ENCODE measurements at regions not wholly inside any gene's neighbourhood (a gene's known extent, or its start where the extent isn't known, plus 50 kb on each side); places are given as distances from the start of the nearest gene placed in this dataset.
"Not testable (repeated sequence)": the region's sequence is repeated elsewhere in the genome, so short reads cannot be mapped to it uniquely, and the experiment has no call there.

GRCh38 chr6:48377115-48377514 is 266.1 kb upstream of the PTCHD4 start:
- H3K4me3 ChIP-seq (ENCODE audit: low read depth, low read length) = no peak overlapping the region
- no peak for DNase-seq (ENCODE audit: low read depth)
- no peak for TF ChIP-seq MYC (IDR thresholded peaks at IDR 0.05; ENCODE audit: low read depth, low read length)
- TF ChIP-seq MAX (IDR thresholded peaks at IDR 0.05; ENCODE audit: low read depth, low read length) = no peak
- no peak for TF ChIP-seq POLR2A (IDR thresholded peaks at IDR 0.05; ENCODE audit: extremely low read depth, insufficient read length)
- no peak for TF ChIP-seq CTCF (IDR thresholded peaks at IDR 0.05; ENCODE audit: low read depth, low read length)

GRCh38 chr6:48371226-48371625 is 260.2 kb upstream of the PTCHD4 start:
- not testable (repeated sequence) for DNase-seq (ENCODE audit: low read depth); H3K4me3 ChIP-seq (ENCODE audit: low read depth, low read length)

GRCh38 chr6:48369100-48369499 is 258.1 kb upstream of the PTCHD4 start:
- DNase-seq (ENCODE audit: low read depth) = no peak
- H3K4me3 ChIP-seq (ENCODE audit: low read depth, low read length) = no peak overlapping the region
- TF ChIP-seq CTCF (IDR thresholded peaks at IDR 0.05; ENCODE audit: low read depth, low read length) (no peak), POLR2A (IDR thresholded peaks at IDR 0.05; ENCODE audit: extremely low read depth, insufficient read length) (no peak), MYC (IDR thresholded peaks at IDR 0.05; ENCODE audit: low read depth, low read length) (no peak), MAX (IDR thresholded peaks at IDR 0.05; ENCODE audit: low read depth, low read length) (no peak)

GRCh38 chr6:48325701-48326100 is 214.7 kb upstream of the PTCHD4 start:
- TF ChIP-seq MYC (IDR thresholded peaks at IDR 0.05; ENCODE audit: low read depth, low read length) (no peak), CTCF (IDR thresholded peaks at IDR 0.05; ENCODE audit: low read depth, low read length) (no peak), POLR2A (IDR thresholded peaks at IDR 0.05; ENCODE audit: extremely low read depth, insufficient read length) (no peak), MAX (IDR thresholded peaks at IDR 0.05; ENCODE audit: low read depth, low read length) (no peak)
- H3K4me3 ChIP-seq (ENCODE audit: low read depth, low read length) = no peak overlapping the region
- DNase-seq (ENCODE audit: low read depth) = no peak

GRCh38 chr6:48318670-48319069 is 207.7 kb upstream of the PTCHD4 start:
- no peak overlapping the region for H3K4me3 ChIP-seq (ENCODE audit: low read depth, low read length)
- DNase-seq (ENCODE audit: low read depth) = no peak
- no peak for TF ChIP-seq POLR2A (IDR thresholded peaks at IDR 0.05; ENCODE audit: extremely low read depth, insufficient read length)

- DNase-seq (ENCODE audit: low read depth) = no peak
- TF ChIP-seq MYC (IDR thresholded peaks at IDR 0.05; ENCODE audit: low read depth, low read length) (no peak), CTCF (IDR thresholded peaks at IDR 0.05; ENCODE audit: low read depth, low read length) (no peak), MAX (IDR thresholded peaks at IDR 0.05; ENCODE audit: low read depth, low read length) (no peak), POLR2A (IDR thresholded peaks at IDR 0.05; ENCODE audit: extremely low read depth, insufficient read length) (no peak)
- no peak overlapping the region for H3K4me3 ChIP-seq (ENCODE audit: low read depth, low read length)
Observed at GRCh38 chr6:48315915-48316314, 204.9 kb upstream of the PTCHD4 start.

- TF ChIP-seq CTCF (IDR thresholded peaks at IDR 0.05; ENCODE audit: low read depth, low read length) (no peak), POLR2A (IDR thresholded peaks at IDR 0.05; ENCODE audit: extremely low read depth, insufficient read length) (no peak), MYC (IDR thresholded peaks at IDR 0.05; ENCODE audit: low read depth, low read length) (no peak), MAX (IDR thresholded peaks at IDR 0.05; ENCODE audit: low read depth, low read length) (no peak)
- no peak for DNase-seq (ENCODE audit: low read depth)
- H3K4me3 ChIP-seq (ENCODE audit: low read depth, low read length) = no peak overlapping the region
Observed at GRCh38 chr6:48315051-48315719, 204.2 kb upstream of the PTCHD4 start.

Data from NB4 (cell line).